Stimulated activated naive CD8-positive, alpha-beta T cell treated with anti-CD3 and anti-CD28 coated beads, Interleukin-15, amount 100 ng/mL, for 72 hours (primary cell): ENCODE measurements at regions not wholly inside any gene's neighbourhood (a gene's known extent, or its start where the extent isn't known, plus 50 kb on each side); places are given as distances from the start of the nearest gene placed in this dataset.
"Not testable (repeated sequence)": the region's sequence is repeated elsewhere in the genome, so short reads cannot be mapped to it uniquely, and the experiment has no call there.

Experiments
- ATAC-seq: fragments of 150-1000 bp; cut with Tn5 transposase; 2 replicates; pipeline ENCODE4 v1.10.0; 2021; ENCODE audit warnings: mild to moderate bottlenecking, moderate library complexity
- DNase-seq, 2 donors: peaks; one replicate each; pipeline ENCODE4 v3.0.0; 2021 to 2022
- H3K27ac Mint-ChIP-seq, 2 donors: one replicate each; pipeline ENCODE4 v1.8.0; 2022; ENCODE audit warnings: mild to moderate bottlenecking in 2 of 2, mixed read lengths in 2 of 2, moderate library complexity in 2 of 2
- H3K27me3 Mint-ChIP-seq: one replicate; pipeline ENCODE4 v1.8.0; 2022; ENCODE audit warnings: mixed read lengths
- H3K4me1 Mint-ChIP-seq: one replicate; pipeline ENCODE4 v1.8.0; 2022; ENCODE audit warnings: mild to moderate bottlenecking, mixed read lengths
- H3K4me3 Mint-ChIP-seq, 2 donors: one replicate each; pipeline ENCODE4 v1.8.0; 2022; ENCODE audit warnings: mild to moderate bottlenecking in 2 of 2, mixed read lengths in 2 of 2, moderate library complexity in 1 of 2
- H3K9me3 Mint-ChIP-seq, 2 donors: one replicate each; pipeline ENCODE4 v1.8.0; 2022; ENCODE audit warnings: mixed read lengths in 2 of 2

DNA sequence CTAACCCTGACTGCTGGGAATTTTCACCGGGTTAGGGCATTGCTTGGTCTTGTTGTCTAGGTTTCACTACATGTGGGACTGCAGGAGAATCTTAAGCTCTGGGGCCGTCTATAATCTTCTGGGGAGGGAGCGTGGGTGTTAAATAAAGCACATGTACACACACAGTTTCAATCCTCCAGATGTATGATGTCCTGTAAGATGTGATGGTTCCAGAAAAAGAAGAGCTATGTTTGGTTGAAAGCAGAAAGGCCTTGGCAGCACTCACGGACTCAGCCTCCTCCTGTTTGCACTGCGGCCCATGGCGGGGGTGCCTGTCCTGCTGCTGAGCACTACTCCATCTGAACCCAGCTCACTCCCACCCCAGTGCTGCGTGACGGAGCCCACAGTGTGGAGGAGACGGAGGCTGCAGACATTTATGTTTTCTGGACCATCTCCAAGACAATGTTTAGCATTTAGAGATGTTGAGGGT lies 343.5 kb downstream of the TEX29 start:
- H3K9me3 Mint-ChIP-seq: no peaks in the 10 kb centered on the region
- H3K27ac Mint-ChIP-seq: no peak overlapping the region
- no peaks in the 10 kb centered on the region for H3K27me3 Mint-ChIP-seq
- H3K4me1 Mint-ChIP-seq: no peaks in the 10 kb centered on the region
- ATAC-seq: no peak
- H3K4me3 Mint-ChIP-seq: no peak overlapping the region
- no peak for DNase-seq

DNA sequence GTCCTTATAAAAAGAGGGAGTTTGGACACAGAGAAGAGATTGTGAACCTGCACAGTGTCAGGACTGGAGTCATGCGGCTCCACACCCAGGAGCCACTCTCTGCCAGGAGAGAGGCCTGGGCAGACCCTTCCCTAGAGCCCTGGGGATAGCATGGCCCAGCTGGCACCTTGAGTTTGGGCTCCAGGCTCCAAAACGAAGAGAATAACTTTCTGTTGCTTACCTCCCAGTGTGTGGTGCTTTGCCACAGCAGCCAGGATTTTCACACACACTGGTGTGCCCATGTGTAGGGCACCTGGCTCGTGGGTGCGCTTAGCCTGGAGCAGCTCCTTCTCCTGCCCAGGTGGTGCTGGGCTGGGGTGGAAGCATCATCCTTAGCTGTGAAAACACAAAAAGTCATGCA lies 344.3 kb downstream of the TEX29 start:
- DNase-seq (no peak), ATAC-seq (no peak)
- H3K27ac Mint-ChIP-seq: no peak overlapping the region
- H3K27me3 Mint-ChIP-seq: no peaks in the 10 kb centered on the region
- H3K4me3 Mint-ChIP-seq: no peak overlapping the region
- H3K9me3 Mint-ChIP-seq: no peaks in the 10 kb centered on the region
- H3K4me1 Mint-ChIP-seq: no peaks in the 10 kb centered on the region

DNA sequence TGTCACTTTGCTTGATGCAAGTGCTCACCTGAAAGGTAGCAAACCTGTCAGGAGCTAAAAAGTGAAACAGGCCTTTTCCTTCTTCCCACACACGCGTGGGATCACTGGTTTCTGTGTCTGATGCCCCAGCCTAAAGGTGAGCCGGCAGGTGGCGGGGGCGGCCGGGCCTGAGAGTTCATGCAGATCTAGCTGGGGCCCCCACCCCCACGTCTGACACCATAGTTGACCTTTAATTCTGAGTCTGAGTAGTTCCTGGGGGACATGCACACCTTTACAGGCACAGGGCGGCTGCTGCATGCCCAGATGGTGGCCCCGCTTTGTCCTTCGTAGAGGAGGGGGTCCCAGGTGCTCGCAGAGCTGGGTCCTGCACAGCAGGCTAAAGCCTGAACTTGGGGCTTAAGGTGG lies 345.3 kb downstream of the TEX29 start:
- H3K27ac Mint-ChIP-seq: no peak overlapping the region
- H3K9me3 Mint-ChIP-seq: no peaks in the 10 kb centered on the region
- no peak for ATAC-seq
- DNase-seq: no peak
- H3K27me3 Mint-ChIP-seq: no peaks in the 10 kb centered on the region
- H3K4me3 Mint-ChIP-seq: no peak overlapping the region
- H3K4me1 Mint-ChIP-seq: no peaks in the 10 kb centered on the region

DNA sequence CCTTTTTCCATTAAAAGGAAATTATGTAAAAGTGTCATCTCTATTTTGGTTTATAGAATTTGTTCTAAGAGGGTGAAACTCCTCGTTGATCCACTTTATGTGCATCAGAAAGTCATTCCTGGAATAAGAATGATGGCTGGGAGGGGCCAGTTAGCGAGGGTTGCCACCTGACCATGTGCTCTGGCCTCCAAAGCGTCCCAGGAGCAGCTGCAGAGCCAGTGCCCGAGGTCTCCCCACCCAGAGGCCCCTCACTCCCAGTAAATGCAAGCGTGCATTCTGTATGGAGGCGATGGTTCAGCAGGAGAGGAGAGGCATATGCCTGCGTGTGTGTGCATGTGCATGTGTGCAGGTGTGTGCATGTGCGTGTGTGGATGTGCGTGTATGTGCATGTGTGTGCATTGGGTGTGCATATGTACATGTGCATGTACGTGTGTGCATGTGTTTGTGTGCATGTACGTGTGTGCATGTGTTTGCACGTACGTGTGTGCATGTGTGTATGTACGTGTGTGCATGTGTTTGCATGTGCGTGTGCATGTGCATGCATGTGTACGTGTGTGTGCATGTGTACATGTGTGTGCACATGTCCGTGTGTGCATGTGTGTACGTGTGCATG lies 345.8 kb downstream of the TEX29 start:
- H3K27me3 Mint-ChIP-seq: no peaks in the 10 kb centered on the region
- H3K27ac Mint-ChIP-seq: no peak overlapping the region
- DNase-seq (no peak), ATAC-seq (no peak)
- no peaks in the 10 kb centered on the region for H3K4me1 Mint-ChIP-seq
- H3K9me3 Mint-ChIP-seq: no peaks in the 10 kb centered on the region
- H3K4me3 Mint-ChIP-seq: no peak overlapping the region

DNA sequence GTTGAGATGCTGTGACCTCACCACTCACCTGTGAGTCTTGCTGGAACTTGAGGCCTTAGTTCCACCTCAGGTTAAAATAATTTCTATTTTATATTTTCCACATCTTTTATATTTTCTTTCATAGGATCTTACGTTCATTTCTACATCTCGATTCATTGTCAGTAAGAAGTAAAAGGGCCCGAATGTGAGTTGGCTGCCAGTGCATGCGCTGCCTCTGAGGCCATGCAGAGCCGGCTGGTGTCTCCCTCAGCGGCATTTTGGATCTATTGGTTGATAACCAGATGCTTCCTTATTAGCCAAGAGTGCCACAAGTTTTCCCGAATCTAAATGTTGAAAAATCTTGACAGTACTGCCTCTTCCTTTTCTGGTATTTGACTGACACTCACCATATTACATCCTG lies 347.3 kb downstream of the TEX29 start:
- Mint-ChIP-seq H3K9me3 (no peaks in the 10 kb centered on the region), H3K4me1 (no peaks in the 10 kb centered on the region), H3K27ac (no peak overlapping the region), H3K4me3 (no peak overlapping the region), H3K27me3 (no peaks in the 10 kb centered on the region)
- ATAC-seq (no peak), DNase-seq (no peak)

DNA sequence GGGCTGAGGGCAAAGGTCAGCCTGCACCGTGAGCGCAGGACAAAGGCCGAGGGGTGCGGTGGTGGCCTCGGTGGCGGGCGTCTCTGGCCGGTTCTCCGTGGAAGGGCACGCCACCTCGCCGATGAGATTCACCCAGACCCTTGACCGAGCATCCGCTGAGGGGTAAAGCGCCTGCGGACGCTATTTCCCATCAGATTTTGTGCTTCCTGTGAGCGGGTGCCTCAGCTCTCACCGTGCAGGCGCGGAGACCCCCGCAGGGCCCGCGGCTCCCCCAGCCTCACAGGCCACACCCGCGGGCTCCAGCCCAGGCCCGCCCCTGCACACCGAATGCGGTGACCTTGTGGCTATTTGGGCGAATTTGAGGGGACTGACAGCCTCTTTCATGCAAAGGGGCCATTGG lies 348.0 kb downstream of the TEX29 start:
- H3K27ac Mint-ChIP-seq: no peak overlapping the region
- H3K9me3 Mint-ChIP-seq: no peaks in the 10 kb centered on the region
- ATAC-seq (no peak), DNase-seq (no peak)
- H3K4me3 Mint-ChIP-seq: no peak overlapping the region
- no peaks in the 10 kb centered on the region for H3K4me1 Mint-ChIP-seq
- H3K27me3 Mint-ChIP-seq: no peaks in the 10 kb centered on the region

DNA sequence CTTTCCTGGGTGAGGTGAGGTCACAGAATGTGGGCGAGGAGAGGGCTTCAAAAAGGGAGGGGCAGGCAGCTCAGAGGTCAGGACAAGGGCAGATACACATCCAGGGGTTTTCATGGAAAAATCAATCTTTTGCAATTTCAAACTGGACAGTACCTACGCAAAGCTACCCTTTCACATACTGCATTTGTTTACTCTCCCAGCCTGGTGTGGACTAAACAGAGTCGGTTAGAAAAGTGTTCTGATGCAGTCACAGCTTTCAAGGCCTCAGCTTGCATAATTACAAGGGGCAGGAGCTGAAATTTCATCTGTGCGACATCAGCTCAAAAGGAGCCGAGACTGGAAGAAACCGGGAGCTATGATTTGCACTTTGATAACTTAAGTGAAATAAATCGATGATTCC lies 351.8 kb downstream of the TEX29 start:
- H3K27ac Mint-ChIP-seq, H3K4me1 Mint-ChIP-seq, H3K9me3 Mint-ChIP-seq: not testable (repeated sequence)

DNA sequence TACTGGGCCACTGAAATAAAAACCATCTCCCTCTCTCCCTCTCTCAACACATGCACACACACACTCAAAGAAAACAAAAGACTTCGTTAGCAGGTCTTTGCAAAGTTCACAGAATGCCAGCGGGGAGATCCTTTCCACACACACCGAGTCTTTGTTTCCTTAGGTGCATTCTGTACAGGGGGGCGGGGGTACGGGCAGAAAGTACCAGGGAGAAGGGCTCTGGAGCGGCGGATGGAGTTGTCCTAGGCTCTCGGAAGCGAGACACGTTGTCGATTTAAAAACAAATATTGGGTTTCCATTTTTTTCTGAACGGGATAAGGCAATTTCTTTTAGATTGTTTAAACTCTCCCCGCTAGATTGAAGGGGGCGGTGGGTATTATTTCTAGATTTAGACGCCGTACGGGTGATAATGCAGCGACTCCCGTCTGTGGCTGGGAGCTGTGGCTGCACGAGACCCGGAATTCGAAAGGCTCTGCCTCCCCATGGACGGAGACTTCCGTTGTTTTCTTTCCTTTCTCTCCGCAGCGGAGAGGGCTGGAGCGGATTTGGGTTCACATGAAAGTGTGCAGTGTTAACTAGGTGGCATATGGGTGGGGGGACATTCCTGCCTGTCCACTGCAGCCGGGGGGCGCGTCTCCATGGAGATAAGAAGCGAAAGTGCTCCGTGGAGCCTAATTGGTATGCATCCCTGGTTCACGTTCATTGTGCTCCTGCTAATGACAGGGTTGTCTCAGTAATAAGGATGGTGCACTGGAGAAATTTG lies 357.9 kb downstream of the TEX29 start:
- H3K4me1 Mint-ChIP-seq, H3K27ac Mint-ChIP-seq, H3K27me3 Mint-ChIP-seq, ATAC-seq, H3K9me3 Mint-ChIP-seq, DNase-seq, H3K4me3 Mint-ChIP-seq: not testable (repeated sequence)

More for the DNA sequence above, 351.8 kb downstream of the TEX29 start:
- H3K27me3 Mint-ChIP-seq, ATAC-seq, DNase-seq, H3K4me3 Mint-ChIP-seq: not testable (repeated sequence)

DNA sequence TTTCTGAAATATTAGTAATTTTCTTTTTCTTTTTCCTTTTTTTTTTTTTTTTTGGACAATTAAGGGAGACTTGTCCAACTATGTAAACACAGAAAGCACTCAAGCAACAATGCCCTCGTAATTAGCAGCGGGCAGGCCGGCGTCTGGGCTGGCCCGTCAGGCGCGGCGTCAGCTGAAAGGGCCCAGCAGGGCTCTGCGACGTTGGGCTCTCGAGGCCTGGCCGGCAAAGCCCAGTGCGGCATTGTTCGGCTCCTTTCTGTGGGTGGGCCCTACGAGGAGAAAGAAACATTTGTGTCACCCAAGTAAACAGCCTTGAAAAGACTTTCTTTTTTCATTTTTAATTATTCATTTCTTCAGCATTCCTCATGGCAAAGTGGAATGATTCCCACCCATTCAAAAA lies 359.2 kb downstream of the TEX29 start:
- H3K27me3 Mint-ChIP-seq, DNase-seq, H3K4me1 Mint-ChIP-seq, ATAC-seq, H3K4me3 Mint-ChIP-seq, H3K27ac Mint-ChIP-seq, H3K9me3 Mint-ChIP-seq: not testable (repeated sequence)

DNA sequence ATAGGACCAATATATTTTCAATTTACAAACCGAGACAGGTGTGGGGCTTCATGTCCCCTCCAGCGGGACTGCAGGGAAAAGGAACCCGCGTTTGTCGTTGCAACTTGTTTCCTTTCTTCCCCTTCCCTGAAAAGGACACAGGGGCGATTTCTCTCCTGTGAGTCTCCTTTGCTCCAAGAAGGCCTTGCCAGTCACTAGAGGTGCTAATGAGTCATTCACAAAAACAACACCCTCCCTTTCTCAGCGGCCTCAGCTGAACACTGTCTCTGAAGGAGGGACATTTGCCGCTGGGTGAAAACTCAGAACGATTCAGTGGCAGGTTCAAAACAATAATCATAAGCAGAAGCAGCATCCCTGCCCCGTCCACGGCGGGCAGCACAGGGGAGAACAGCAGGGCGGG lies 359.7 kb downstream of the TEX29 start:
- H3K4me1 Mint-ChIP-seq, H3K4me3 Mint-ChIP-seq, DNase-seq, H3K27me3 Mint-ChIP-seq, ATAC-seq, H3K9me3 Mint-ChIP-seq, H3K27ac Mint-ChIP-seq: not testable (repeated sequence)

DNA sequence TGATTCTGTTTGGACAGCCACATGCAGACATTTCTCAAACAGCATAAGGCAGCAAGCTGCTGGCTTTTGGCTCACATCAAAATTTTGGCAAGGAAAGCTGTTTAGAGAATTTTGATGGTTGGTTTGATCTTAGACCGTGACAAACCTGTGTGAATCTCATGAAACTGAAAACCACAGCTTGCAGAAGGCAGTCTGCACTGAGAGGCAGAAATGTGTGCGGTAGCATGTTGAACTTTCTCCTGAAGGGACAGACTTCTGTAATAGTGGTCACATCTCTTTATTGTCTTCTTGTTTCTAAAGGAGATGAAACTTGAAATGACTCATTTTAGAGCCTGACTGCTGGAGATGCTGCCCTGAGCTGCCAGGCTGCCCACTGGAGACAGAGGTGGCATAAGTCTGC lies 371.6 kb downstream of the TEX29 start:
- not testable (repeated sequence) for H3K27ac Mint-ChIP-seq, H3K4me1 Mint-ChIP-seq, H3K4me3 Mint-ChIP-seq, ATAC-seq, DNase-seq, H3K27me3 Mint-ChIP-seq, H3K9me3 Mint-ChIP-seq

DNA sequence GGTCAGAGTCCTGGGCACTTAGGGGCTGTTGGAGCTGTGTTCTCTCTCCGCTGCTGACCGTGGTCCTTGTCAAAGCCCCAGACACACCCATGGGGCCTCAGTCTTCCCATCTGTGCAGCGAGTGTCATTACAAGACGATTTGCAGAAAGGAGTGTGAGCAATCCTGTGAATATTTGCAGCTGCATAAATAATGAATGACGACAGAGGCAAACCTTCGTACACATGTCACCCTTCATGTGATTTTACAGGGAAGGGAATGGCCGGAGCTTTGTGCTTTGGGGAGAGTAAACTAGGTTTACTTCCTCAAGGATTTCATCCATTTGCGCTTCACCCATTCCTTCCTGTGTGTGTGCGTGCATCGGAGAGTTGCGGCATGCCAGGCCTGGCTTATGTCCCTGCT lies 370.8 kb upstream of the SOX1 start:
- H3K4me3 Mint-ChIP-seq, H3K27ac Mint-ChIP-seq, H3K4me1 Mint-ChIP-seq, DNase-seq, H3K9me3 Mint-ChIP-seq, ATAC-seq, H3K27me3 Mint-ChIP-seq: not testable (repeated sequence)

DNA sequence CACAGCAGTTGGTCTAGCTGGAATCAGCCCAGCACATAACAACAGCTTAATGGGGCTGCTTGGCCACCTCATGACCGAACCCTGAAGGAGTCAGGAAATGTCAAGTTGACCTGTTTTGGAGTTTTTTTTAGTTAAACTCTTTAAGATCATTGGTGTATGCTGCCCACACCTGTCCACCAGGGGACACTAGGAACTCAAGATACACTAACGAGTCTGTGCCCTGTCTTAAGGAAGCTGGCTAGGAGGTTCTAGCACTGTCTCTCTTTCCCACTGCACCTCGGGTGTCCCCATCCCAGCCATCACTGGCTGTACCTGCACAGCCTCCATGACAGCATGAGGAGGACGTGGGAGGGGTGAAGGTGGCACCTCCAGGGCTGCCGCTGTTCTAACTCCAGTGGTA lies 364.9 kb upstream of the SOX1 start:
- not testable (repeated sequence) for H3K27me3 Mint-ChIP-seq, H3K27ac Mint-ChIP-seq, DNase-seq, ATAC-seq, H3K4me3 Mint-ChIP-seq, H3K9me3 Mint-ChIP-seq, H3K4me1 Mint-ChIP-seq
